HG03060 (cell line): ENCODE measurements at regions not wholly inside any gene's neighbourhood (a gene's known extent, or its start where the extent isn't known, plus 50 kb on each side); places are given as distances from the start of the nearest gene placed in this dataset.

Experiments
- ATAC-seq: cut with Tn5 transposase; IDR thresholded peaks from one replicate; pipeline ENCODE4 v1.9.1; 2021; ENCODE audit warnings: low read depth, moderate number of reproducible peaks; ENCODE audit not compliant: unreplicated experiment

- ATAC-seq: no peak
These were observed 739.6 kb upstream of the SLC10A2 start for GRCh38 chr13:103805771-103806170.

DNA sequence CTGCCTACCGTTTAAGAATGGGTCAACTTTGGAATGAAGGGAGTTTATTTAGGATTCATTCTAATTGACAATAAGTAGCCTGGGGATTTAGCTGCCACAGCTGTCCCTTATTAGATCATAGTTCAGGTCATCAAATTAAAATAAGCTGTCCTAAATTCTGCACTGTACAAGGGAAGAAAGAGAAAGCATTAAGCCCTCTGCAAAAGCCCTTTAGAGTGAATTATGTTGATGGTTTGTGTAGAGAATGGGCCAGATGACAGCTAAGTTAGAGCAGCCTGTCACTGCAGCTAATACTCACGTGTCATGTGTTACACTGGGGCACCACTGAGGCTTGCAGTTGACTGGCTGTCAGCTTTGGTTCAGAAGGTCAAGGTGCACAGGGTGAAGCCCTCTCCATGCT lies 737.1 kb upstream of the SLC10A2 start:
- no peak for ATAC-seq

GRCh38 chr13:103799028-103799427 lies 732.8 kb upstream of the SLC10A2 start:
- ATAC-seq: no peak

DNA sequence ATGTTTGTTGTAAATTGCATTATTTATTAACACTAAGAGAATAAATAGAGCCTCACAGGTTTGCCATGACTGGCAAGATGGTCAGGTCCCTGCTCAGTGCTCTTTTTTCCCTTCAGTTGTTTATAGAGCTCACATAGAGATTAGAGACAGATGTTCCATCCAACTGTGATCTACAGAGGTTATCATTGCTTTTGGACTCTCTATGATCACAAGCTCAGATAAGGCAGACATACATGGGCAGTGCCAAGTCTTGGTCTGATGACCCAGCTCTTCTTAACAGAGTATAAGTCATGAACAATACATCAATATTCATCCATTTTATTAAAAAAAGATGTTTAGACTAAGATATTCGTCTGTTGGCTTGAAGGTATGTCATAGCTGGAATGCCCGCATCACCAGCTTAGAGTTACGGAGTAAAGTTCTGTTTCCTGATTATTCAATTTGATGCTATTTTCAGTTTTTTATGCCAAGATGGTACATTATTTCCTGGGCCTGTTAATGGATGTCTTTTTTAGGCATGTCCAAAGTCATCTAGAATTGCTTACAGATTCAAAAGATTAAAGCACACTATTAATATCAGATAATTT lies 729.8 kb upstream of the SLC10A2 start:
- ATAC-seq: no peak

- ATAC-seq: no peak
These were observed 728.3 kb upstream of the SLC10A2 start for GRCh38 chr13:103794526-103794925.

GRCh38 chr13:103788061-103788652 lies 721.9 kb upstream of the SLC10A2 start:
- ATAC-seq: no peak

GRCh38 chr13:103772576-103772975 lies 706.4 kb upstream of the SLC10A2 start:
- no peak for ATAC-seq

DNA sequence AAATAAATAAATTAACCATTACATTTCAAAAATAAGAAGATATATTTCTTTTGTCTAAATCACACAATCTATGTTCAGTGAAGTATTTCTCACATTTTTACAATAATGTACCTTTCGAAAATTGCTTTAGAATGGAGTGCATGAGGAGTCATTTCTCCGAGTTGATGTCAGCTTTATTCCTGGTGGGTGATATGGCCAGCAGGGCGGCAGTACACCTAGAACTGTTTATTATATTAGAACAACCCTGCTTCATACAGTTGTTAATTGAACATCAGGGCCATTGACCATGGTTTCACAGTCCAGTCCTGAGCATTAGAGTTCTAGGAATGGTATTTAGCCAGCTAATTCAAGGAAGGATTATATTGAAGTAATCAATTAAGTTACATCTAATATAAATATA lies 696.3 kb upstream of the SLC10A2 start:
- ATAC-seq: no peak

DNA sequence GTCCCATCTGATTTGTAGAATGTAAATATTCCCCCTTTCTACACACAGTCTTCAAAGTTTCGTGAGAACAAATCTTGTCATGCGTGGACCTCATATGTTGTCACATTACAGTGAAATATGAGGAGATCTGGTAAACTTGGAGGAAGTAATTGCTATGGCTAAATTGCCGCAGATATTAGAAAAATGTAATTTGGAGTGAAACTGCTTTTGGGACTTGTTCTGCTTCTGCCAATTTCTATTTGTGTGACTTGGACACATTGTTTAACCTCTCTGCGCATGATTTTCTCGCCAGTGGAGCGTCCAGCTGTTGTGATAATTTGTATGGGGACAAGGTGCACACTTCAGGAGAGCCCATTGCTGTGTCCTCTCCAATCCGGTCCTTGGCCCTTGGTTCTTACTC lies 693.1 kb upstream of the SLC10A2 start:
- ATAC-seq: no peak

GRCh38 chr13:103758222-103758621 lies 692.0 kb upstream of the SLC10A2 start:
- no peak for ATAC-seq

DNA sequence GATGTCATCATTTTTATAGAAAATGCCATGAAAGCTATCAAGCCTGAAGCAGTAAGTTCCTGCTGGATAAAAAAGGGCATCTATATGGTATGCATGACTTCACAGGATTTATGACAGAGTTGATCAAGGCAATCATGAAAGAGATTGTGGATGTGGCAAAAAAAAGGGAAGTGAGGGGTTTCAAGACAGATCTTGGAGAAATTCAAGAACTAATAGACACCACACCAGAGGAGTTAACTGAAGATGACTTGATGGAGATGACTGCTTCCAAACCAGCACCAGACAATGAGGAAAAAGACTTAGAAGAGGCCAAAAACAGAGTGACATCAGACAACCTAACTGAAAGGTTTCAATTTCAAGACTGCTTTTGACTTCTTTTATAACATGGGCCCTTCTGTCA lies 691.1 kb upstream of the SLC10A2 start:
- no peak for ATAC-seq

DNA sequence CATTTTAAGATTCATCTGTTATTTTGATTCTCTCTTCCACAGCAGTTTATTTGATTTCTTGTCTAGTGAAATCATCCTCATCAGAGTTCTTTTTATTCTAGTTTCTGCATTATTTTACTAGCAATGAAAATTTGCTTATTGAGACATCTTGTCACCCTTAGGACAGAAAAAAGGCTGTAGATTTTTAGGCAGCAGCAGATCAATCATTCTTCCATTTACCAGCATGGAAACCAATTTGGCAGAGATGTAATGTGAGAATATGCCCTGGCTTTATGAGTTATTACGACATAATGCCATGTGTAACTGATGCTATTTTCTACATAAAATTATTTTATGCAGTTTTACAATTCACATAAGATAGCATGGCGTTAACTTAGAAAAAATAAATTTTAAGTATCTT lies 688.6 kb upstream of the SLC10A2 start:
- ATAC-seq: no peak

DNA sequence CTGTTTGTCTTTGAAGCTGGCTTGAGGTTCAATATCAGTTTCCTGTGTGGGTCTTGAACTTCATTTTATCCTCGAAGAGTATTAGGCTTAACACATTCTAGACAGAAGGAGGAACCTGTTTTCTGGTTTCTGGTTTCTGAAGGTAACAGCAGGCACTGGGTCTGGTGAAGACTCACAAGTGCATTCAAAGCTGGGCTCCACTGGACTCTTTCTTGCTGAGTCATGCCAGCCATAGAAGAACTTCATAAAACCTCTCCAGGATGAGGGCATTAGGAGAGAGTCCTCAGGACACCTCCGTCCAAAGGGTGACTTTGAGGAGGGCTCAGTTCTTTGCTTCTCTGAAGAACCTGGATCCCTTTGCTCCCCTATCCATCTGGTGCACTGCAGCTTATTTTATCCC lies 668.6 kb upstream of the SLC10A2 start:
- no peak for ATAC-seq

DNA sequence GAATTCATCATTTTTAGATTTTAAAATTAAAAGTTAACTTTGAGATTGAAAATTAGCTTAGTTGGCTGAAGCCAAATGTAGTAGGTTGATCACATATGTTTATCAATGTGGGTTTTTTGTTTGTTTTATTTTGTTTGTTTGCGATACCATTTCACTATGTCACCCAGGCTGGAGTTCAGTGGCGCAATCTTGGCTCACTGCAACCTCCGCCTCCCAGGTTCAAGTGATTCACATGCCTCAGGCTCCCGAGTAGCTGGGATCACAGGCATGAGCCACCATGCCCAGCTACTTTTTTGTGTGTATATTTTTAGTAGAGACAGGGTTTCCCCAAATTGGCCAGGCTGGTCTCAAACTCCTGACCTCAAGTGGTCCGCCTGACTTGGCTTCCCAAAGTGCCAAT lies 665.7 kb upstream of the SLC10A2 start:
- ATAC-seq: no peak

DNA sequence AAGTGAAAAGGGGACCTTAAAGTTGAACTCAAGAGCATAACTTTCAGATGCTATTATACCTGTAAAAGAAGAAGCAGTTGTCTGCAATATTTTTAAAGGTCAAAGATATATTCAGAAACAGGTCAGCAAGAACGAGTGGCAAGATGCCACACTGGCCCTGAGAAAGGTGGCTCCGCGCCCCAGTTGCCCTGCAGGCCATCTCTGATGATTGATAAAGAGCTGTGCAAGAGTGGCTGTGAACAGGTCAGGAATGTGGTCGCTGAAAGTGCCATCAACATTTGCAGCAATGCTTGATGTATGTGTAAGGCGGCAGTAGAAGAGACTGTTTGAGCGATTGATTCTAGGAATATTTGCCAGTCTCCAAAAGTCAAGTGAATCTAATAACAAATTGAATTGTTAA lies 664.2 kb upstream of the SLC10A2 start:
- no peak for ATAC-seq

DNA sequence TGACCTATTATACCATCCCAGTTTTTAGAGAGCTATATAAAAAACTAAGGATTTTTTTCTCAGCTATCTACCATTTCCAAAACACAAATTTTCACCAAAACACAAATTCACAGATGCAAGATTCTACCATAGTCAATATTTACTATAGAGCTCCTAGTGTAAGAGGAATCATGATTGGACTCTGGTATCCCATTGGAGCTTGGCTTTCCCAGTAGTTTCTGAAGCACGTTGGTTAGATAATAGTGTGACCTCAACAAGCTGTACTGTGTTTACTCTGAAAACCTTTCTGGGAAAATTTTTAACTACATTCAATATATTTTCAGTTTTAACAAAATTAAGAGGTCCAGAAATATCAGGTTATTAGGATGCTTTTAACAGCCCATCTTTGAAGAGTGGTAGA lies 660.6 kb upstream of the SLC10A2 start:
- no peak for ATAC-seq

GRCh38 chr13:103716718-103717117 lies 650.5 kb upstream of the SLC10A2 start:
- ATAC-seq: no peak

DNA sequence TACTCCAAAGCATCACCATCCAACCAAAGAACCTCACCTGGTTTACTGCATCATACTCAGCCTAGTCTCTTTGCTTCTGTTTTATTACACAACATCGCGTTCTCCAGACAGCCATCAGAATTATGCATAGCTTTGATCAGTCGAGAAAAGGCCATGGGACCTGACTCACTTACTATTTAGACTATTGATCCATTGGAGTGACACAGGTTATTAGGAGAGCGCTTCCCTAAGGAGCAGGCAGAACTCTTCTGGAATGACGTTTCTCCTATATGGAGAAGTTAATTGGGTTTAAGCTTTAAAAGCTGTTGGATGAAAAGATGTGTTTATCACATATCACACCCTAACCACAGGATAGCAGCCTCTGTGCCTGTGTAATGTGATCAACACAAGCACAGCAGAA lies 649.1 kb upstream of the SLC10A2 start:
- ATAC-seq: no peak

GRCh38 chr13:103703246-103703645 lies 637.0 kb upstream of the SLC10A2 start:
- no peak for ATAC-seq

DNA sequence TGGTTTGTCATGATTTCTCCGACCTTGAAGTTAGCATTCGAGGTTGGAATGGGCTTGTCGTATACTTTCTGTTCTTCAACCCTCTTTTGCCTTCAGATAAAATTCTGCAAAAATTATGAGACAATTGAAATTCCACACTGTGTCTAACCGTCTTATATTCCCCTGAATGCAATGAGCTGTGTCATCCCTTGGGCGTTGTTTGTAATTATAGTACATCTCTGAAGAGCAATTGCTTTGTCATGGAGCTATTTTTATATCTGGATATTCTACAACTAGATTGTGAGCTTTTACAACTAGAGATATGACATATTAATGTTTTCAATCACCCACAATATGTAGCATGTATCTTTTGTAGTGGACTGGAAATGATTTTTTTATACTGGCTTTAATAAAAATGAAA lies 631.8 kb upstream of the SLC10A2 start:
- no peak for ATAC-seq

DNA sequence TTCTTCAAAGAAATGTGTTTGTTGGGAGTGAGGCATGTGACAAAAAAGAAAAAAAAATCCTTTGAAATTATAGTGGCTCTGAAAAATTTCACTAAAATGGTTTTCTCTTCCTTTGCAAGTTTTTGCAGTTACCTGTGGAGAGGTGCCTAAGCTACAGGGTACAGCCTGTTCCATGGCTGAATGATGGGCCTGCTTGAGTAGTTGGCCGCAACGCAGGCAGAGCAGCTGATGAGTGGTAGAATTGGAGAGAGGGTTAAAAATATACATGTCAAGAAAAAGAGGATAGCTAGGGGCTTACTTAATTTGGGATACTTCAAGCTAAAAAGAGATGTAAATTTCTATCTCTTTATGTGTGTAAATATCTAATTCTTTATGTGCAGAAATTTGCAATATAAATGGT lies 629.1 kb upstream of the SLC10A2 start:
- no peak for ATAC-seq

DNA sequence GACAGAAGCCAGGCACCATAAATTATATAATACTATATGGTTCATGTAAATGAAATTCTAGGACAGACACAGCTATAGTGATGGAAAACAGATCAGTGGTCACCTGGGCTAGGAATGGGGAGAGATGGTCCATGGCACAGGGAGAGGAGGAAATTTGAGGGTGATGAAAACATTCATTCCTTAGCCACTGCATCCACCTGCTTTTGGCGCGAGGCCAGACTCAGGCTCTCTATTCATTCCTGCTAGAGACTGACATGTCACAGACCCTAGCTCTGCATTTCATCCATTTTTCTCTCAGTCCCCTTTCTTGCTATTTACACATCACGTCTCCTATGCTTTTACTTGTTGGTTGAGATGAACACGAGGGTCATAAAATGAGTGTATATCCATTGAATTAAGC lies 628.3 kb upstream of the SLC10A2 start:
- ATAC-seq: no peak

DNA sequence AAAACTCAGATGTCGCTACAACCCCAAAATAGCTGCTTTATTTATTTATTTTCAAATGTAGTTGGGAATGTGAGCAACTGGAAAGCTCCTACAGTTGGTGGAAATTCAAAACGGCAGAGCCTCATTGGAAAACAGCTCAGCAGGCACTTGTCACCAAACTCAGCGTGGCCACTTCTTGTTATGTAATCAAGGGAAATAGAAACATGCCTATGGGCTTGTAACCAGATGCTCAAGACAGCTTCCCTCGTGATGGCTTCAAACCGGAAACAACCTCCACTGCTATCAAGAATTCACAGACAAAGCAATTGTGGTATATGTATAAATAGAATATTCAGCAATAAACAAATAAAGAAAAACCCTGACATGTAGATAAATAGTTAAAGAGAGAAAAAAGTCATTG lies 627.8 kb upstream of the SLC10A2 start:
- no peak for ATAC-seq
